NCI-H345 treated with DMSO at 0.1 percent for 48 hours (cell line): ENCODE measurements at regions not wholly inside any gene's neighbourhood (a gene's known extent, or its start where the extent isn't known, plus 50 kb on each side); places are given as distances from the start of the nearest gene placed in this dataset.
A peak's percentile ranks its signal among the peaks of the same experiment; 100 is the strongest.

Experiments
- DNase-seq: peaks from one replicate; lab custom pipeline; 2025; ENCODE audit not compliant: unreplicated experiment; lab: John Stamatoyannopoulos, UW

DNA sequence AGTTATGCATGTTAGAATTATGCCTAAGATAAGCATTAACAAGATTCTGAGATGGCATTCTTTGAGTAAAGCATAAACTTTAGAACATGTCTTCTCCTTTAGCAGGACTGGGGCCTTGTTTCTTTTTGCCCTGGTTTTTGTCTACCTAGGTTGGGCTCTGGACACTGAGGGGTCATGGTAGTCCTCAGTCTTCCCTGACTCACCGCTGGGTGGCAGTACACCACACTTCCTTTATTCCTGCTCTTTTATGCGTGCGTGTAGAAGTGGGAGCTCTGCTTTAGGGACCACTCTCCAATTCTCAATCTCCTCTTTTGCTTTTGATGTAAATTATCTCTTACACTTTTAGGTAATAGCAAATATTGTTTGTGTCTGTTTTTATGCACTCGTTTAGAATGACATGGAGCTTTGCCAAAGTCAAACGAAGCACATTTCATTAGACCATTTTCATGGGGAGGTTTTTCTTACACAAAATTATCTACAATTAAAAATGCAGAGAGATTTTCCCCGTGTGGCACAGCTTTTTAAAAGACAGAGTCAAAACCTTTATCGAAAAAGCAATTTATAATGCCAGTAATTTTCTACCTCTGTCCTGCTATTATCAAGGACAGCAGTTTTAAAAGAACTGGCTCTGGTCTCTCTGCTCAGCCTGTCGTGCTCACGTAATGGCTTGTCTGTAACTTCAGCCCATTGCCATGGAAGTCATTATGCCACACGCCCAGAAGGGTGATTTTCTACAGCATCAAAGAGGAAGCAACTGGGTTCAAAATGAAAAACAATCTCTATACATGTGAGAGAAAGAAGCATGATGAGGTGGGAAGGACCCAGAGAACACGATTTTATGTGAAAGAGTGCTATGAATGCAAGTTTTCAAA, 413.9 kb downstream of the COG6 start:
- DNase-seq = peak; percentile 2

GRCh38 chr13:40070357-40070756, 414.9 kb downstream of the COG6 start:
- no peak for DNase-seq

- no peak for DNase-seq
Measured at GRCh38 chr13:40072663-40073120, 417.2 kb downstream of the COG6 start.

- DNase-seq = no peak
Measured at GRCh38 chr13:40074338-40074737, 418.9 kb downstream of the COG6 start.

- DNase-seq = no peak
Measured at GRCh38 chr13:40075281-40075680, 419.8 kb downstream of the COG6 start.

GRCh38 chr13:40076765-40077362, 421.4 kb downstream of the COG6 start:
- no peak for DNase-seq

- no peak for DNase-seq
Measured at GRCh38 chr13:40077396-40078027, 422.1 kb downstream of the COG6 start.

DNA sequence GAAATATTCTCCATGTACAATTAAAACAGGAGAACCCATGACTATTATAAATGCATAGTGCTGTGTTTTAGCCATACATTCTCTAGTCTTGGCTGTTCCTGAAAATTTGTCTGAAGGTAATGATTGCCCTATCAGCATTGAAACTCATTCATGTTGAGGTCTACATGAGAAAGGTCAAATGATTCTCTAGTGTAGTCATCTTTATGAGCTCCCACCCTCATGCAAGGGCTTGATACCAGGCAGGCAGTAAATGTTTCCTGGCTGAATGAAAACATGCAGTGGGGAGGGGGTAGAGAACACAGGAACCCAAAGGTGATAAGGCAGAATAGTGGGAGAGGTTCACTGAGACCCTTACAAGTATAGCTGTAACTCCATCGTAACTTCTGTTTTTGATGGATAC, 424.3 kb downstream of the COG6 start:
- no peak for DNase-seq

DNA sequence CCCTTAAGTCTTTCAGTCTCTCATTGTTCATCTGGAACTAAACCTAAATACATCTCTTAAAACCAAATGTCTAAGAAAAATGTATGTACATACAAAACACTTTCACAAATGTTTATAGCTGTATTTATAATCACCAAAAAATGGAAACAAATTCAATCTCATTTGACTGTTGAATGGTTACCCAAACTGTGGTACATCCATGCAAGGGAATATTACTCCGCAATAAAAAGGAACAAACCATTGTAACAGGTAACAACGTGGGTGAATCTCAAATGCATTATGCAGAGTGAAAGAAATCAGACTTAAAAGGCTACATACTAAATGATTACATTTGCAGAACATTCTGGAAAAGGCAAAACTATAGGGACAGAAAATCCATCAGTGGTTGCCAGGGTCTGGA, 425.2 kb downstream of the COG6 start:
- DNase-seq = no peak

DNA sequence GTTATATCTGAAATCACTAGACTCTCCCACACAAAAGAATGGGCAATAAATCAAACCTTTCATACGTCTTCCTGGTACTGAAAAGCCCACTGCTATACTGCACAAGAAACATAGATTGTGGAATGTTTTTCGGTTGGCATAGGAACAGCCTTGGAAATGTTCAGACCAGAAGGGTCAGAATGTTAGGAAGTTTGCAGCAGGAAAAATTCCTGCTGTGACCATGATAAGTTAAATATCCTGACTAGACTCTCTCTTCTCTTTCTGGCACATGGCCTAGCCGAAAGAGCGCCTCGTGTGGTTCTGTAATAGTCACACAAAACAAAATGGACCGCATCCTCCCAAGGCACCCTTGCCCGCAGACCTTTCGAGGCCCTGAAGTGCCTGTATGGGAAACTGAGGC, 427.2 kb downstream of the COG6 start:
- DNase-seq = no peak

- no peak for DNase-seq
Measured at GRCh38 chr13:40083841-40084240, 428.4 kb downstream of the COG6 start.

- no peak for DNase-seq
Measured at GRCh38 chr13:40084934-40085333, 429.5 kb downstream of the COG6 start.

DNA sequence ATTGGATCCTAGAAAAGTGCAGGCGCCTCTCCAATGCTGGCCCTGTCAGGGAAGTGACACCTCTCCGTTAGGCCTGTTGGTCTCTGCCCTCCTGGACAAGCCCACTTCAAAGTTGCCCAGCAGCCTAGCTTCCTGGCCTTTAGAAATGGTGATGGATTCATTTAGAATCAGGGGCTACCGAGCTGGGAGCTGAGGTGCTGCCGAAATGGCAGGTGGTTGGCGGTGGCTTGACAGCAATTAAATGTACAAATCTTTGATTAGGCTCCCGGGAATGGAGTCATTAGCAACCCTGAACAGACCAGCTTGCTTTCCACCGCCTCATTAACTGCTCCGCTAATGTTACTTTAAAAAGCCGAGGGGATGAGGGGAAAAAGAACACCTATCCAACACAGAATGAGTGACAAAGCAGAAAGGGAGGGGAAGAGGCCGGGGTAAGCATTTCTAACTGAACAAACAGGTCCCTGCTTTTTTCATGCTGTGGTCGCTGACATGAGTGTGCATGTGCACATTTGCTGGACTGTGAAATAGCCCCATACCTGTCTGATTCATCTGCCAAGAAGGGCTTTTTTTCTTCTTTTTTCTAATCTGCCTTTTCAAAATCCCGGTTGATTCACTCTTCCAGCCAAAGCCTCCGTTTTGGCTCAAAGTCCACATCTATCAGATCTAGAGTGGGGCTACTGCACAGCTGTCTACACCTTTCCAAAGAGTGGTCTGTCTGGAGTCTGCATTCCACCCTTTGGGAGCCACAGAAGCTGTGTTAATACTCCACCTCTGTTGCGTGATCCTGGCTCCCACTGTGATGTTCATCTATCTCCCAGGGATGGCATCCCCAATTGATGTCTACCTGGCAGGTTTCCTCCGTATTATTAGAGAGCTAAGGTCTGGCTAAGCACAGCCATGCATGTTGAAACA, 431.9 kb downstream of the COG6 start:
- DNase-seq = peak; percentile 10

GRCh38 chr13:40094056-40094455, 438.6 kb downstream of the COG6 start:
- no peak for DNase-seq

DNA sequence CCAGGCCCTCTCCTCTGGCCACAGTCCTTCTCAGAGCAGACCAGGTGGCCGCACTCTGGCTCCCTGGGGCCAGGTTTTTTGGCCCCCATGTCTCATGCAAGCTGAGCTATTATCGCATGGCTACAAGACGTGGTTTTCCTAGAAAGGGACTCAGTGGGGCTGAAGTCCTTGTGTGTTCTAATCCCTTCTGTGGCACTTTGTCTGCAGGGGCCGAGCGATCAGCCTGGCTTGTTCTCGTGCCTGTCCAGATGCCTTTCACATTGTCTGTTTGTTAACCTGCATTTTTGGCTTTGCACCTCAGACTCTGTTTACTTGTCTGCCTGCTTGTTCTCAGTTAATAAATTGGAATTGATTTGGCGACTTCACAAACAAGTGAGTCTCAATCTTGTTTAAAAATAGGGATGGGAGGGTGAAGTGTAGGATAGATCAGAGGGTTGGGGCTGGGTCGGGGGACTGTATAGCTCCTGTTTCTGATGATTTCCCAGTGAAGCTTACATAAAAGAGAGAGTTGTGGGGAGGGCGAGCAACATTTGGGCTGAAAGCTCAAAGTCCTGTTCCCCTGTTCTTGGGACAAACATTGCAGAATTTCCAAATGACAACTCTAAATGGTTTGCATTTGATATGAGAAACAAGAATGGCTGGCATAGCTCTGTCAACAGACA, 440.4 kb downstream of the COG6 start:
- DNase-seq = no peak

DNA sequence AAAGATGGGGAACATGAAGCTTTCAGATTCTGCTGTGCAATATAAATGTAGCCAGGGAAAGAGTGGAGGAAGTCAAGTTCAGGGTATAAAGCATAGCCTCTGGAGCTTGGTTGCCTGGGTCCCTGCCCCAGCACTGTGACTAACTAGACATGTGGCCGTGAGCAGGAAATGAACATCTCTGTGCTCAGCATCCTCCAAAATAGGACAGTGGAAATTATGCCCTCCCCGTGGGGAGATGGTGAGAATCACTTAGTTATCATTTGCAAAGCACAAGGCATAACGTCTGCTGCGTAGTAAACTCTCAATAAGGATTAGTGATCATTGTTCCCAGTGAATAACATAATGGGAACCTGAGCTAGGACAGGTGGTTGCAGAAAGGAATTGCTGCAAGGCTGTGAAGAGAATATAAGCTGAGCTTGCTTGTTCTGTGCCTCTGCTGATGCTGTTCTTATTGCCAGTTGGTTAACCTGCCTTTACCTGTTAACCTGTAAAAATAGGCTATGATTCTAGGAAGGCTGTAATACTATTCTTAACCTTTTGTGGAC, 441.0 kb downstream of the COG6 start:
- peak; percentile 27 for DNase-seq

DNA sequence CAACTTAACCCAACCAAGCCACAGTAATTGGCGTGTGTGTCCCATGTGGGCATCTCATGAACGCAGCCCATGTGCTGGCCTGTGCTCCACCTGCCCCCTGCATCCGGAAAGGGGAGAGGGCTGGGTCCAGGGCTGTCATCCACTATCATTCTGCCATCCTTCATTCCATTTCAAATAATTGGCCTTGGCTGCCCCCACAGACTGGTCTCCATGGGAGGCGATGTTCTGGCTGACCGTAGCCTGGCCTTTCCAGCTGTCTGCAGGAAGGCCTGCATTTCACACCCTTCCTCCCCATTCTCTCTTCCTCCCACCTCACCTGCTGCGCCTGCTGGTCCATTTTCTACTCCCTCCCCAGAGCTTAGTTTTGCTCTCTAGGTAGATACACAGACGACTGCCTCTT, 442.8 kb downstream of the COG6 start:
- DNase-seq = no peak

GRCh38 chr13:40101708-40102359, 446.4 kb downstream of the COG6 start:
- no peak for DNase-seq

DNA sequence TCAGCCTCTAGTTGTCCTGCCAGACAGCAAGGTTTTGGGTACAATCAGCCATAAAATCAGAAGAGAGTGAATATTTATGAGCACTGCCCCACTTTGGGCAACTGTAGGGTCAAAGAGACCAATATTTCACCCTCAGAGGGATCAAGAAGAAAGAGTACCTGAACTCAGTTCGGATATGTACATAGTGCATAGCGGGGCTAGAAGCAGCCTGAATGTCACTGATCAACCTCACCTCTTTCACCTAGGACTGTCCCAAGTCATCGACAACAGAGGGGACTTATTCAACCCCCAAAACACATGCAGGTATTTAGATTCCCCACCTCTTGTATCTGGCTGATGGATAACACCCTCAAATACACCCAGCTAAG, 446.9 kb downstream of the COG6 start:
- no peak for DNase-seq

DNA sequence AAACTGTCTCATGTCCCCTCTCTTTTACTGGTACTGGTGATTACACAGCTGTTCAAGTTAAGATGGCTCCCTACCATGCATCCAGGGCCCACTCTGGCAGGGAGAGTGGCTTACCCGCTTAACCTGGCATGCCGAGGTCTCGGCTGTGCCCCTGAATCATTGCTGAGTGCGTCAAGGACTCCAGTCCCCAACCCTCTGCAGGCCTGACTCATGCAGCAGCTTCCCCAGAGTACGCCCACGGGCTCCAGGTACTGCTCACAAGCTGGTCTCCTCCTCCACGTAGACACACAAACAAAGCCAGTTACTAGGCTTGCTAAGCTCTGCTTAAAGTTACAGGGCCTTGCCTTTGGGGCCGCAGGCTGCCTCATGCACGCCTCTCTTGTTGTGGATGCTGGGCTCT, 447.4 kb downstream of the COG6 start:
- DNase-seq = no peak
